ENCODE measurements at regions not wholly inside any gene's neighbourhood (a gene's known extent, or its start where the extent isn't known, plus 50 kb on each side); places are given as distances from the start of the nearest gene placed in this dataset.
A peak's percentile ranks its signal among the peaks of the same experiment; 100 is the strongest.

DNA sequence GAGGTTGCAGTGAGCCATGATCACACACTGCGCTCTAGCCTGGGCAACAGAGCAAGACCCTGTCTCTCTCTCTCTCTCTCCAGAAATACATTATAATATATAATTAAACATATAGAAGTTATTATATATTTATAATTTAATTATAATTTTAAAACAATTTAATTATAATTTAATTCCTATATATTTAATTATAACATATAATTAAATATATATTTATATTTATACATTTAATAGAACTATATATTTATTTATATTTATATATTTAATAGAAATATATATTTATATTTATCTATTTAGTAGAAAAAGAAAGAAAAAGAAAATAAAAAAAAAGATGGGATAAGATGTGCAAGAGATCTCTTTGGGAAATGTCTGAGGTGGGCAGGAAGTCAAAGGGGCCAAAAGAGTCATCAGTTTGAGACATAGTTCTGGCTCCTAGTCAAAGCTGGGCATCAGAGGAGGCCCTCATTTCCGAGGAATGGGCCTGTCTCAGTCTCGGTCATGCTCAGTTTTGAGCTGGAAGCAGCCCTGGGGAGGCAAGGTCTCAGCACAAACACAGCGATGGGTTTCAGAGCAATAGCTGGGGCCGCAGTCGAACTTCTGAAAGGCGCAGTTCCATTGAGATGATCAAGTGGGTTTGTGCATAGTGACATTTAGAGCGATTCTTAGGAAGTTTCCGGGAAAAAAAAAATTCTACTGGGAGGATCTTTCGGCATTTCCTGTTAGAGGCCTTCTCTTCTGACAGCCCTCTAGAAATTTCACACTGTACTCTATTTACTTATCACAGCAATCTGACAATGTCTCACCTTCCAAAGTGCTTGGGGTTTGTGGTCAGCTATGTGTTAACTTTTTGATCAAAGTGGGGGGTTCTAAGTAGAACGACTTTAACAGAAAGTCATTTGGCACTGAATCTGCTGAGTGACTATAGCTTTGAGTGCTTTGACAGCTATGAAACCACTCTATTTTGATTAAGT lies 58.7 kb upstream of the GZMB start:
- peak in 2 of 5 experiments; percentile 85 to 95 for DNase-seq

DNA sequence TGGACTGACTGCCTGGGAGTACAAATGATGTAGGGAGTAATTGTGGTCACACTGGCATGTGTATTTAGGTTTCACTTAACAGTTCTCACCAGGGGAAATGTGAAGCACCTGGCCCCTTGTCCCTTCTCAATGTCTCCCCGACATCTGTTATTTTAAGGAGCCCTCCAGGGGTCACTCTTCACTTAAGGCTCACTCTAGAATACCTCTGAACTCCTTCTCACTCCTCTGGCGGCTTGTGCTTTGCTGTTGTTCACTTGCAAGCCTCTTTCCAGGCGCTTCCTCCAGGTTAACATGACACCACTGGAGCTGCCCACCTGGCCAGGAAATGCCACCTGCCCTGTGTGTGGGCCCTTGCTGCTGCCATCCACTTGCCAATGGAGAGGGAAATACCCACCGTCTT lies 56.5 kb upstream of the GZMB start:
- peak in 1 of 5 experiments; percentile 43 for DNase-seq

DNA sequence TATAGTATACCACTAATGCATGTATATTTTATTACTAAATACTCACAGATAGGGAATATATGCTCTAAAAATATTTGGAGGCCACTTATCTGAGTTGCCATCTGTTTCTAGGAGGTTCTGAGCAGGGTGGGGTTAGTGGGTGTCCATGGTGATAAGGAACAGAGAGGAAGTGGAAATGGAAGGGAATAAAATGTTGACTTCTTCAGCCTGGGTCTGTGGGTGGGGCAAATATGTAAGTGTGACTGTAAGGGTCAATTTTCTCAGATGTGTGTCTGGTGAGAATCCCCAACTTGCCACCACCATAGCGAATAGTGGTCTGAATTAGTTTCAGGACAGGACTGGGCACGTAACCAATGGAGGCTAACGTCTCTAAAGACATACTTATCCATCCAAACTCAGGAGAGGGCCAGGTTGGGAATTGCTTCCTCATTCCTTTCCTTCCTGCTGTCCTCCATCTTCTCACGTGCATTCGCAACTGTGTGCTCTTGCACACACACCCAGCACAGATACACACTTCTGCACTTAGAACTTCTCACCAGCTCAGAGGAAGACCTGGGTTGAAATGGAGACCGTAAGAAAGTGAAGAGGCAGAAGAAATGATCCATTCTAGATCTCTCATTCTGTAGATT lies 54.2 kb upstream of the GZMB start:
- no peak for DNase-seq
